HL-60 (cell line): ENCODE measurements at regions not wholly inside any gene's neighbourhood (a gene's known extent, or its start where the extent isn't known, plus 50 kb on each side); places are given as distances from the start of the nearest gene placed in this dataset.

Source experiments
- DNase-seq, 2 experiments: peaks; one replicate each; pipeline ENCODE4 v3.0.0-alpha.2; 2010 to 2020; ENCODE audit warnings: low read depth in 1 of 2, low spot score in 1 of 2
- H3K27ac ChIP-seq: fragments of 250-450 bp; sonication (Bioruptor Pico); replicated peaks from 2 replicates; pipeline ENCODE4 v1.5.1; 2020; ENCODE audit warnings: mild to moderate bottlenecking, moderate library complexity
- H3K27me3 ChIP-seq: fragments of 250-450 bp; sonication (Bioruptor Pico); 2 replicates; pipeline ENCODE4 v1.5.1; 2021; ENCODE audit warnings: mild to moderate bottlenecking, moderate library complexity; ENCODE audit not compliant: insufficient read depth, poor library complexity, severe bottlenecking
- H3K4me3 ChIP-seq: replicated peaks from 2 replicates; pipeline ENCODE4 v1.5.1; 2011; ENCODE audit warnings: mild to moderate bottlenecking, control low read depth, low read length; ENCODE audit not compliant: insufficient read depth
- GABPA ChIP-seq: IDR thresholded peaks from 2 replicates; pipeline ENCODE4 v1.6.1; 2012; ENCODE audit warnings: low read depth
- POLR2AphosphoS5 ChIP-seq: IDR thresholded peaks from 2 replicates; pipeline ENCODE4 v1.6.1; 2012; ENCODE audit warnings: low read depth
- SPI1 ChIP-seq: IDR thresholded peaks from 2 replicates; pipeline ENCODE4 v1.6.1; 2012; ENCODE audit warnings: low read depth, mild to moderate bottlenecking, borderline replicate concordance
- TF ChIP-seq, protein P1 (sequence below): IDR thresholded peaks from one replicate; pipeline ENCODE4 v1.5.1; 2011; ENCODE audit warnings: low read length, control low read depth, inconsistent platforms; ENCODE audit not compliant: insufficient read depth
- TF ChIP-seq, protein P2 (sequence below): IDR thresholded peaks from 2 replicates; pipeline ENCODE4 v1.6.1; 2012; ENCODE audit warnings: low read depth; ENCODE audit not compliant: insufficient replicate concordance

GRCh38 chr5:105899726-105900125 is 1771.0 kb downstream of the EFNA5 start:
- TF ChIP-seq GABPA (no peak), SPI1 (no peak), POLR2AphosphoS5 (no peak)
- TF ChIP-seq, protein P1, sequence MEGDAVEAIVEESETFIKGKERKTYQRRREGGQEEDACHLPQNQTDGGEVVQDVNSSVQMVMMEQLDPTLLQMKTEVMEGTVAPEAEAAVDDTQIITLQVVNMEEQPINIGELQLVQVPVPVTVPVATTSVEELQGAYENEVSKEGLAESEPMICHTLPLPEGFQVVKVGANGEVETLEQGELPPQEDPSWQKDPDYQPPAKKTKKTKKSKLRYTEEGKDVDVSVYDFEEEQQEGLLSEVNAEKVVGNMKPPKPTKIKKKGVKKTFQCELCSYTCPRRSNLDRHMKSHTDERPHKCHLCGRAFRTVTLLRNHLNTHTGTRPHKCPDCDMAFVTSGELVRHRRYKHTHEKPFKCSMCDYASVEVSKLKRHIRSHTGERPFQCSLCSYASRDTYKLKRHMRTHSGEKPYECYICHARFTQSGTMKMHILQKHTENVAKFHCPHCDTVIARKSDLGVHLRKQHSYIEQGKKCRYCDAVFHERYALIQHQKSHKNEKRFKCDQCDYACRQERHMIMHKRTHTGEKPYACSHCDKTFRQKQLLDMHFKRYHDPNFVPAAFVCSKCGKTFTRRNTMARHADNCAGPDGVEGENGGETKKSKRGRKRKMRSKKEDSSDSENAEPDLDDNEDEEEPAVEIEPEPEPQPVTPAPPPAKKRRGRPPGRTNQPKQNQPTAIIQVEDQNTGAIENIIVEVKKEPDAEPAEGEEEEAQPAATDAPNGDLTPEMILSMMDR = no peak
- TF ChIP-seq, protein P2, sequence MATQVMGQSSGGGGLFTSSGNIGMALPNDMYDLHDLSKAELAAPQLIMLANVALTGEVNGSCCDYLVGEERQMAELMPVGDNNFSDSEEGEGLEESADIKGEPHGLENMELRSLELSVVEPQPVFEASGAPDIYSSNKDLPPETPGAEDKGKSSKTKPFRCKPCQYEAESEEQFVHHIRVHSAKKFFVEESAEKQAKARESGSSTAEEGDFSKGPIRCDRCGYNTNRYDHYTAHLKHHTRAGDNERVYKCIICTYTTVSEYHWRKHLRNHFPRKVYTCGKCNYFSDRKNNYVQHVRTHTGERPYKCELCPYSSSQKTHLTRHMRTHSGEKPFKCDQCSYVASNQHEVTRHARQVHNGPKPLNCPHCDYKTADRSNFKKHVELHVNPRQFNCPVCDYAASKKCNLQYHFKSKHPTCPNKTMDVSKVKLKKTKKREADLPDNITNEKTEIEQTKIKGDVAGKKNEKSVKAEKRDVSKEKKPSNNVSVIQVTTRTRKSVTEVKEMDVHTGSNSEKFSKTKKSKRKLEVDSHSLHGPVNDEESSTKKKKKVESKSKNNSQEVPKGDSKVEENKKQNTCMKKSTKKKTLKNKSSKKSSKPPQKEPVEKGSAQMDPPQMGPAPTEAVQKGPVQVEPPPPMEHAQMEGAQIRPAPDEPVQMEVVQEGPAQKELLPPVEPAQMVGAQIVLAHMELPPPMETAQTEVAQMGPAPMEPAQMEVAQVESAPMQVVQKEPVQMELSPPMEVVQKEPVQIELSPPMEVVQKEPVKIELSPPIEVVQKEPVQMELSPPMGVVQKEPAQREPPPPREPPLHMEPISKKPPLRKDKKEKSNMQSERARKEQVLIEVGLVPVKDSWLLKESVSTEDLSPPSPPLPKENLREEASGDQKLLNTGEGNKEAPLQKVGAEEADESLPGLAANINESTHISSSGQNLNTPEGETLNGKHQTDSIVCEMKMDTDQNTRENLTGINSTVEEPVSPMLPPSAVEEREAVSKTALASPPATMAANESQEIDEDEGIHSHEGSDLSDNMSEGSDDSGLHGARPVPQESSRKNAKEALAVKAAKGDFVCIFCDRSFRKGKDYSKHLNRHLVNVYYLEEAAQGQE = no peak
- H3K27me3 ChIP-seq = no peaks in the 10 kb centered on the region
- no peak for DNase-seq
- H3K27ac ChIP-seq = no peak overlapping the region
- H3K4me3 ChIP-seq = no peak overlapping the region

DNA sequence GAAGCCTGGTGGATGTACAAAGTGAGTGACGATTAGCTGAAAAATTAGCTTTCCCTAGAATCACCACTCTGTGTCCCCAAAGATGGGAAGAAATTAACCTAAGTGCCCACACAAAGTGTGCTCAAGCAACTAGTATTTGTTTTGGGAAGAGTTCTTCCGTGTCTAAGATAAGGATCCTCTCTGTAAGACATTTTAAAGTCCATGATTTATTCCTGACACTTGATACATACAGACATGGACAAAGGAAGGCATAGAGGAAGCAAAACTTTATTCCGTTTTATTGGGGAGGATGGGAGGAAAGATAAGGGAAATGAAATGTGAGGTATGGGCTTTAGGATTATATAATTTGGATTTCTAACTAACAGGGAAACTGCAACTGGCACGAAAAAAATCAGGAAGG is 1772.6 kb downstream of the EFNA5 start:
- no peak for DNase-seq
- no peak overlapping the region for H3K4me3 ChIP-seq
- no peaks in the 10 kb centered on the region for H3K27me3 ChIP-seq
- TF ChIP-seq, protein P1 = no peak
- TF ChIP-seq POLR2AphosphoS5 (no peak), SPI1 (no peak), GABPA (no peak)
- TF ChIP-seq, protein P2 = no peak
- no peak overlapping the region for H3K27ac ChIP-seq

GRCh38 chr5:105885266-105885665 is 1785.5 kb downstream of the EFNA5 start:
- no peak for DNase-seq
- H3K4me3 ChIP-seq = no peak overlapping the region
- TF ChIP-seq SPI1 (no peak), POLR2AphosphoS5 (no peak), GABPA (no peak)
- TF ChIP-seq, protein P1 = no peak
- TF ChIP-seq, protein P2 = no peak

More at GRCh38 chr5:105885266-105885665, 1785.5 kb downstream of the EFNA5 start:
- no peaks in the 10 kb centered on the region for H3K27me3 ChIP-seq
- H3K27ac ChIP-seq = no peak overlapping the region
